Pancreas (tissue), 10 donors: ENCODE measurements at regions not wholly inside any gene's neighbourhood (a gene's known extent, or its start where the extent isn't known, plus 50 kb on each side); places are given as distances from the start of the nearest gene placed in this dataset.
"Not testable (repeated sequence)": the region's sequence is repeated elsewhere in the genome, so short reads cannot be mapped to it uniquely, and the experiment has no call there.

ENCODE experiments used
- ATAC-seq, 4 donors: fragments of 200-7000 bp; cut with Tn5 transposase; one replicate each; pipeline versions ENCODE4 v1.8.0 to v1.9.1; 2020; ENCODE audit warnings: mild to moderate bottlenecking in 4 of 4, moderate library complexity in 4 of 4
- DNase-seq, 6 donors: peaks; one replicate each; pipeline ENCODE4 v3.0.0-alpha.2; 2020
- FAIRE-seq: peaks from 2 replicates; lab custom pipeline; 2012; peaks lifted over from hg19 to GRCh38; lab: Jason Lieb, UNC
- H3K27ac ChIP-seq, 4 donors: fragments of 200-600 bp; sonication (generic); 1 replicate in 3 of 4; 2 replicates in 1 of 4; pipeline versions ENCODE4 v1.5.0 to v1.8.0; 2020
- H3K27me3 ChIP-seq, 4 donors: fragments of 200-600 bp; one replicate each; pipeline ENCODE4 v1.8.0; 2021
- H3K36me3 ChIP-seq, 3 donors: fragments of 200-600 bp; sonication (generic) in 1 of 3; one replicate each; pipeline versions ENCODE4 v1.5.0 to v1.8.0; 2020 to 2021
- H3K4me1 ChIP-seq, 3 donors: fragments of 200-600 bp; one replicate each; pipeline ENCODE4 v1.8.0; 2021
- H3K4me3 ChIP-seq, 4 donors: fragments of 200-600 bp; sonication (generic) in 2 of 4; one replicate each; pipeline versions ENCODE4 v1.5.0 to v1.8.0; 2020 to 2021
- H3K9me3 ChIP-seq, 4 donors: fragments of 200-600 bp; one replicate each; pipeline ENCODE4 v1.8.0; 2021
- WGBS, 2 donors: extraction: QIAGEN DNeasy Blood & Tissue Kit; methylation state at CpG; one replicate each; pipeline ENCODE4 v1.1.7; 2013; 5-methylcytosine and 5-hydroxymethylcytosine counted together
- intact Hi-C, 3 donors: fragments of 100-400 bp; cut with DNase I; formaldehyde crosslinking; loops; one replicate each; pipeline versions ENCODE4 v1.11.1 to v1.14.2; 2022
- TF ChIP-seq, protein P1 (sequence below), 4 donors: fragments of 200-600 bp; sonication (generic) in 3 of 4; IDR thresholded peaks; one replicate each; pipeline versions ENCODE4 v1.5.0 to v1.8.0; 2021; ENCODE audit warnings: antibody characterized with exemption in 4 of 4
- donor health status: healthy with polysubstance abuse.
- donor health status: DM: no; HTN: no; CAD: no; lungs with moderate emphysema.
- donor health status: DM: no; HTN: no; CAD: no.
- donor health status: control.
- donor health status: control.
- donor health status: Bipolar disorder and iron deficiency.
- donor health status: DM: yes; HTN: yes; CAD: no.
- donor health status: DM: no; HTN: no; CAD: no.
- donor health status: DM: no; HTN: no; CAD: no.
- donor health status: DM: yes; HTN: yes; CAD: no.

DNA sequence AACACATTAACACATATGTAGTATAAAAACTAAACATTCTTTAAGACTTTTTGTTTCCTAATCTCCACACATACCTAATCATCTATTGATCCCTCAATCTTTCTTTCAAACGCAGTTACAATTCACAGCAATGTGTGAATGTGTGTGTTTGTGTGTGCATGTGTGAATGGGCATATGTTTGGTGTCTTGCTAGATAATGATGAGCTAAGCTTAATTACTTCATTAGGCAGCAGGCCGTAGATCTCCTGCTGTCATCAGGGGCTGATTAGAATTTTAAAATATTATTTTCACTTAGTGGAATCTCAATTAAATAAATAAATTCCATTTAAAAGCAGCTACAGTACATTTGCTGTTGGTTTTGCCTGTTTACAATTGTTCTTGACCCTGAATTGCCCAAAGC lies 187.8 kb upstream of the LHX8 start:
- H3K4me3 ChIP-seq: no peak overlapping the region
- FAIRE-seq: no peak
- TF ChIP-seq, protein P1, sequence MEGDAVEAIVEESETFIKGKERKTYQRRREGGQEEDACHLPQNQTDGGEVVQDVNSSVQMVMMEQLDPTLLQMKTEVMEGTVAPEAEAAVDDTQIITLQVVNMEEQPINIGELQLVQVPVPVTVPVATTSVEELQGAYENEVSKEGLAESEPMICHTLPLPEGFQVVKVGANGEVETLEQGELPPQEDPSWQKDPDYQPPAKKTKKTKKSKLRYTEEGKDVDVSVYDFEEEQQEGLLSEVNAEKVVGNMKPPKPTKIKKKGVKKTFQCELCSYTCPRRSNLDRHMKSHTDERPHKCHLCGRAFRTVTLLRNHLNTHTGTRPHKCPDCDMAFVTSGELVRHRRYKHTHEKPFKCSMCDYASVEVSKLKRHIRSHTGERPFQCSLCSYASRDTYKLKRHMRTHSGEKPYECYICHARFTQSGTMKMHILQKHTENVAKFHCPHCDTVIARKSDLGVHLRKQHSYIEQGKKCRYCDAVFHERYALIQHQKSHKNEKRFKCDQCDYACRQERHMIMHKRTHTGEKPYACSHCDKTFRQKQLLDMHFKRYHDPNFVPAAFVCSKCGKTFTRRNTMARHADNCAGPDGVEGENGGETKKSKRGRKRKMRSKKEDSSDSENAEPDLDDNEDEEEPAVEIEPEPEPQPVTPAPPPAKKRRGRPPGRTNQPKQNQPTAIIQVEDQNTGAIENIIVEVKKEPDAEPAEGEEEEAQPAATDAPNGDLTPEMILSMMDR (IDR thresholded peaks at IDR 0.05): no peak
- no peaks in the 10 kb centered on the region for H3K36me3 ChIP-seq
- WGBS, 2 donors: 39 to 57% methylated on average over 2 of the region's 2 CpGs
- no peaks in the 10 kb centered on the region for H3K4me1 ChIP-seq
- DNase-seq: no peak
- H3K27me3 ChIP-seq: no peaks in the 10 kb centered on the region
- no peak for ATAC-seq
- intact Hi-C loops: no loop called here
- H3K27ac ChIP-seq: no peak overlapping the region
- H3K9me3 ChIP-seq: no peaks in the 10 kb centered on the region

DNA sequence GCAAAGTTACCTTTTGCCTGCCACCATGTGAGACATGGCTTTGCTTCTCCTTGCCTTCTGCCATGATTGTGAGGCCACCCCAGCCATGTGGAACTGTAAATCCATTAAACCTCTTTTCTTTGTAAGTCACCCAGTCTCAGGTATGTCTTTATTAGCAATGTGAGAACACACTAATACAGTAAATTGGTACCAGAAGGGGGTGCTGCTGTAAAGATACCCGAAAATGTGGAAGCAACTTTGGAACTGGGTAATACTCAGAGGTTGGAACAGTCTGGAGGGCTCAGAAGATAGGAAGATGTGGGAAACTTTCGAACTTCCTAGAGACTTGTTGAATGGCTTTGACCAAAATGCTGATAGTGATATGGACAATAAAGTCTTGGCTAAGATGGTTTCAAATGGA lies 184.8 kb upstream of the LHX8 start:
- H3K9me3 ChIP-seq, intact Hi-C loops, FAIRE-seq, H3K4me3 ChIP-seq, H3K4me1 ChIP-seq, H3K27ac ChIP-seq, H3K36me3 ChIP-seq, ATAC-seq, H3K27me3 ChIP-seq, DNase-seq: not testable (repeated sequence)
- 27 to 30% methylated on average over 2 of the region's 2 CpGs for WGBS, 2 donors

DNA sequence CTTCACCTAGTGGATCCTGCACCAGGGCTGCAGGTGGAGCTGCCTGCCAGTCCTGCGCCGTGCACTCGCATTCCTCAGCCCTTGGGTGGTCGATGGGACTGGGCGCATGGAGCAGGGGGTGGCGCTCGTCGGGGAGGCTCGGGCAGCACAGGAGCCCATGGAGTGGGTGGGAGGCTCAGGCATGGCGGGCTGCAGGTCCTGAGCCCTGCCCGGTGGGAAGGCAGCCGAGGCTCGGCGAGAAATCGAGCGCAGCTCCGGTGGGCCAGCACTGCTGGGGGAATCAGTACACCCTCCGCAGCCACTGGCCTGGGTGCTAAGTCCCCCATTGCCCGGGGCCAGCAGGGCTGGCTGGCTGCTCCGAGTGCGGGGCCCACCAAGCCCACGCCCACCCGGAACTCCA lies 182.2 kb upstream of the LHX8 start:
- DNase-seq: peak in 2 of 6 donors; percentile 11 to 50
- H3K27me3 ChIP-seq, H3K36me3 ChIP-seq, ATAC-seq, H3K4me1 ChIP-seq, H3K9me3 ChIP-seq, H3K4me3 ChIP-seq, H3K27ac ChIP-seq, intact Hi-C loops, FAIRE-seq: not testable (repeated sequence)
- 80 to 88% methylated on average over 18 to 22 of the region's 23 CpGs for WGBS, 2 donors

DNA sequence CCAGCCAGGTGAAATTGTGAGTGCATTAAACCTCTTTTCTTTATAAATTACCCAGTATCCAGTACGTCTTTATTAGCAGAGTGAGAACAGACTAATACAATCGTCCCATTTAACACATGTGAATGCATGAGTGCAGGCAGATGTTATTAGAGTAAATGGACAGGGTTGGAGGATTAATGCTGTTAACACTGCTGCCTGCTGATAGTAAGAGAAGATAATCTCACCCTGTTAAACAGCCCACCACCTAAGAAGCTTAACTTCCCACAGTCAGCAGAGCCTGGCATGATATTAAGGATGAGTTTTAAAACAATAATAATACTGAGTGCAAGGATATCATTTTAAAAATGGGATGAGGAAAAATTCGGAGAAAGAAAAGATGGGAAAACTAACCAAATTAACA lies 181.4 kb upstream of the LHX8 start:
- ATAC-seq (no peak), FAIRE-seq (no peak), DNase-seq (no peak)
- Histone ChIP-seq H3K9me3 (no peaks in the 10 kb centered on the region), H3K27me3 (no peaks in the 10 kb centered on the region), H3K36me3 (no peaks in the 10 kb centered on the region), H3K4me1 (no peaks in the 10 kb centered on the region), H3K27ac (no peak overlapping the region), H3K4me3 (no peak overlapping the region)
- TF ChIP-seq, protein P1 (IDR thresholded peaks at IDR 0.05): no peak
- 33 to 38% methylated on average over 3 of the region's 3 CpGs for WGBS, 2 donors
- intact Hi-C loops: no loop called here

DNA sequence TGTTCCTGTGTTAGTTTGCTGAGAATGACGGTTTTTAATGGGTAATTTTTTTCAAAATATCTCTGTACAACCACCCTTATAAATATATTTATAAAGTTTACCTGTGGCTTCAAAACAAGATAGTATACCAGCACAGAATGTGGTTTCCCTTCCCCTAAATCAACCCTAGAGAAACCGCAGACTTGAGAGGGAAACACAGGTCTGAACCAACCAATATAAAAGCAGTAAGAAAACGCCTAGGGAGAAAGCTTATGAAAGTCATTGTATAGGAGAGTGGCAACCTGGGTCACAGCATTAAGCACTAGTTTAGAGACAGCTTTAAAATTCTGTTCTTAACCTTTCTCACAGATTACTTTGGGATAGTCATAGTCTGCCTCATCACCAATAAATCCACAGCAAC lies 180.6 kb upstream of the LHX8 start:
- Histone ChIP-seq H3K4me1 (no peaks in the 10 kb centered on the region), H3K27me3 (no peaks in the 10 kb centered on the region), H3K27ac (no peak overlapping the region), H3K36me3 (no peaks in the 10 kb centered on the region), H3K9me3 (no peaks in the 10 kb centered on the region), H3K4me3 (no peak overlapping the region)
- FAIRE-seq (no peak), ATAC-seq (no peak), DNase-seq (no peak)
- TF ChIP-seq, protein P1 (IDR thresholded peaks at IDR 0.05): no peak
- 48 to 52% methylated on average over 3 of the region's 3 CpGs for WGBS, 2 donors
- intact Hi-C loops: no loop called here

DNA sequence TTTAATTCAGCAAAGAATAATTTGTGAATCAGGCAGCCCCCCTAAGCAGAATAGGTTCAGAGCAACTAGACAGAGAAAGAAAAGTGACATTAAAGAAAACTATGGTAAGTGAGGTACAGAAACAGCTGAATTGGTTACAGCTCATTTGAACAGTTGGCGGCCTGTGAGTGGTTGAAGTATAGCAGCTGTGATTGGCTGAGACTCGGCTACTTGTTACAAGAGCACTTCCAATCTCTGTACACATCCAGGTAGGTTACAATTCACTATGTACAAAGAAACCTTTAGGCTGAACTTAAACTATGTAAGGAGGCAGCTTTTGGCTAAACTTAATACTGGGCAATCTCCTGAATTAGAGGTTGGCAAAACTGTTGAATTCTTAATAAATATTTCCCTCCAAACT lies 171.1 kb upstream of the LHX8 start:
- TF ChIP-seq, protein P1 (IDR thresholded peaks at IDR 0.05): no peak
- no peaks in the 10 kb centered on the region for H3K27me3 ChIP-seq
- H3K4me3 ChIP-seq: no peak overlapping the region
- no peaks in the 10 kb centered on the region for H3K4me1 ChIP-seq
- DNase-seq: no peak
- no peaks in the 10 kb centered on the region for H3K9me3 ChIP-seq
- no peak overlapping the region for H3K27ac ChIP-seq
- no peak for ATAC-seq
- intact Hi-C loops: no loop called here
- no peak for FAIRE-seq
- H3K36me3 ChIP-seq: no peaks in the 10 kb centered on the region
- WGBS, 2 donors: 73 to 83% methylated on average over 2 of the region's 2 CpGs
